Nephron progenitor cell (in vitro differentiated cells): ENCODE measurements at regions not wholly inside any gene's neighbourhood (a gene's known extent, or its start where the extent isn't known, plus 50 kb on each side); places are given as distances from the start of the nearest gene placed in this dataset.

ENCODE experiments used
- DNase-seq: peaks from one replicate; pipeline ENCODE4 v3.0.0; 2021
- H3K27ac Mint-ChIP-seq: 2 replicates; pipeline ENCODE4 v1.8.0; 2021; ENCODE audit warnings: mild to moderate bottlenecking, moderate library complexity, mixed read lengths
- H3K27me3 Mint-ChIP-seq: 2 replicates; pipeline ENCODE4 v1.8.0; 2021; ENCODE audit warnings: mild to moderate bottlenecking, low read depth, mixed read lengths; ENCODE audit not compliant: poor library complexity
- H3K36me3 Mint-ChIP-seq: 2 replicates; pipeline ENCODE4 v1.8.0; 2021; ENCODE audit warnings: low read depth, mixed read lengths
- H3K4me1 Mint-ChIP-seq: 2 replicates; pipeline ENCODE4 v1.8.0; 2021; ENCODE audit warnings: mixed read lengths
- H3K4me3 Mint-ChIP-seq: 2 replicates; pipeline ENCODE4 v1.8.0; 2021; ENCODE audit warnings: mild to moderate bottlenecking, moderate library complexity, mixed read lengths
- H3K9me3 Mint-ChIP-seq: 2 replicates; pipeline ENCODE4 v1.8.0; 2021; ENCODE audit warnings: mild to moderate bottlenecking, moderate library complexity, mixed read lengths
- TF ChIP-seq, protein P1 (sequence below): fragments of 200-600 bp; sonication (generic); IDR thresholded peaks from 2 replicates; pipeline ENCODE4 v1.5.0; 2021; ENCODE audit warnings: antibody characterized with exemption

DNA sequence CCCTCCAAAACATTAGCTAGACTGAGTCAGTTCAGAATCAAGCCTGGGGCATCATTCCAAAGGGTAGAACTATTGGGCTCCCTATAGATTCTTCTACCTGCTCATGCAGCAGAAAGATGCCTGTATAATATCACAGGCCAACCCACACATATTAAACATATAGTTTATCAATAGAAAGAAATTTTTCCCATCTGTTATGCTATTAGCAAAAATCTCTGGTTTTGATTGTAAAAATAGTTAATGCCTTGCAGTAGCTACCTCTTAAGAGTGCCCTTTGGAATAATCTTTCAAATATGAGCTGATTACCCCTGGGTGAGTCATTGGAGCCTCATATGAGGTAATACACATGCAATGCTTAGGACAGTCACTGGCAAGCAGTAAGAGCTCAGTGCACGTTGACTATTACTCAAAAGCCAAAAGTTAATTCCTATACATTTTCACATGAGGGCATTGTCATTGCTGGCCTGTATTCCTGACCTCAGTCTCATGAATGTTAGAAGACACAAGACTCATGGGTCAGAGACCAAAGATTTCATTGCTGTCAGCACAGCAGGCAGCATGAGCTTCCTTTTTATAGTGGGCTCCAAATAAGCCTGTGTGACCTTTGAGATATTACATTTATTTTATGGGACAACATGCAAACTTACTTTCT is 180.0 kb downstream of the FGFR2 start:
- DNase-seq = no peak
- H3K9me3 Mint-ChIP-seq = peaks cover 34% of the 10 kb centered on the region
- TF ChIP-seq, protein P1, sequence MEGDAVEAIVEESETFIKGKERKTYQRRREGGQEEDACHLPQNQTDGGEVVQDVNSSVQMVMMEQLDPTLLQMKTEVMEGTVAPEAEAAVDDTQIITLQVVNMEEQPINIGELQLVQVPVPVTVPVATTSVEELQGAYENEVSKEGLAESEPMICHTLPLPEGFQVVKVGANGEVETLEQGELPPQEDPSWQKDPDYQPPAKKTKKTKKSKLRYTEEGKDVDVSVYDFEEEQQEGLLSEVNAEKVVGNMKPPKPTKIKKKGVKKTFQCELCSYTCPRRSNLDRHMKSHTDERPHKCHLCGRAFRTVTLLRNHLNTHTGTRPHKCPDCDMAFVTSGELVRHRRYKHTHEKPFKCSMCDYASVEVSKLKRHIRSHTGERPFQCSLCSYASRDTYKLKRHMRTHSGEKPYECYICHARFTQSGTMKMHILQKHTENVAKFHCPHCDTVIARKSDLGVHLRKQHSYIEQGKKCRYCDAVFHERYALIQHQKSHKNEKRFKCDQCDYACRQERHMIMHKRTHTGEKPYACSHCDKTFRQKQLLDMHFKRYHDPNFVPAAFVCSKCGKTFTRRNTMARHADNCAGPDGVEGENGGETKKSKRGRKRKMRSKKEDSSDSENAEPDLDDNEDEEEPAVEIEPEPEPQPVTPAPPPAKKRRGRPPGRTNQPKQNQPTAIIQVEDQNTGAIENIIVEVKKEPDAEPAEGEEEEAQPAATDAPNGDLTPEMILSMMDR = no peak
- peaks cover 29% of the 10 kb centered on the region for H3K4me1 Mint-ChIP-seq
- H3K36me3 Mint-ChIP-seq = peaks cover 5% of the 10 kb centered on the region
- H3K4me3 Mint-ChIP-seq = no peak overlapping the region
- peaks cover 25% of the 10 kb centered on the region for H3K27me3 Mint-ChIP-seq
- no peak overlapping the region for H3K27ac Mint-ChIP-seq

DNA sequence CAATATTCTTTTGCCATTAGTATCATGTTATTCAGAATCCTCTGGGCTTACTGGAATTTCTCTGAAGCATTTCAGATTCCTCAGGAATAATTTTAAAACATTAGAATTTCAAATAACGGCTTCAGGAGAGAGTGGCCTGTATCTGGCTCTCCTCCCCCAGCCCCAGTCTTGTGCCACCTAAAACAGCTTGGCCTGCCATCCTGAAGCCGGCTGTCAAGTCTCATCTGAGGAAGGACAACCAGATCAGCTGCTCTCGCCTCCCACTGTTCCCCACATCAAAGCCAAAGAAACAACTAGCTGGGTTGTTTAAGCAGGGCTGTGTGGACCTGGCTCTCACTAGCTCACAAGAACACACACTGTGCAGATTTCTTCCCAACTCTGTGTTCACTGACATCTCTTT is 178.2 kb downstream of the FGFR2 start:
- TF ChIP-seq, protein P1 = no peak
- Mint-ChIP-seq H3K4me1 (peaks cover 36% of the 10 kb centered on the region), H3K27ac (peak overlapping the region; percentile 64), H3K4me3 (no peak overlapping the region), H3K9me3 (peaks cover 27% of the 10 kb centered on the region), H3K36me3 (peaks cover 5% of the 10 kb centered on the region), H3K27me3 (peaks cover 15% of the 10 kb centered on the region)
- no peak for DNase-seq

DNA sequence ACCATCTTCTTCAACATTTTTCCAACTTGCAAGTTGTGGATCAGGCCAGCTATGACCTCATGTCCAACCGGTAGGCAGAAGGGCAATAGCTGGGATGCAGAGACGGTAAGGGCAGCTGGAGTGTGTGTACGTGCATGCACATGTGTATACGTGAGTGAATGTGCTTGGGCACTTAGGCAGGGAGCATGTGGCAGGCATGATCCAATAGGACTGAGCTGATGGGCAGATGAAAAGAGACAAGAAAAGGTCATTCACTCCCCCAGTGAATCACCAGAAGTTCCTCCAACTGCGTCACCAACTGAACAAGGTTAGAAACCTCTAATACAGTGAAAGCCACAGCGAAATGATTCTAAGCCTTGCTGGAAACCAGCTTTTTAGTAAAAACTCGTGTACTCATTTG is 176.1 kb downstream of the FGFR2 start:
- peaks cover 27% of the 10 kb centered on the region for H3K9me3 Mint-ChIP-seq
- peaks cover 5% of the 10 kb centered on the region for H3K36me3 Mint-ChIP-seq
- no peak for DNase-seq
- peaks cover 44% of the 10 kb centered on the region for H3K4me1 Mint-ChIP-seq
- TF ChIP-seq, protein P1 = no peak
- H3K4me3 Mint-ChIP-seq = no peak overlapping the region
- peaks cover 11% of the 10 kb centered on the region for H3K27me3 Mint-ChIP-seq
- no peak overlapping the region for H3K27ac Mint-ChIP-seq

DNA sequence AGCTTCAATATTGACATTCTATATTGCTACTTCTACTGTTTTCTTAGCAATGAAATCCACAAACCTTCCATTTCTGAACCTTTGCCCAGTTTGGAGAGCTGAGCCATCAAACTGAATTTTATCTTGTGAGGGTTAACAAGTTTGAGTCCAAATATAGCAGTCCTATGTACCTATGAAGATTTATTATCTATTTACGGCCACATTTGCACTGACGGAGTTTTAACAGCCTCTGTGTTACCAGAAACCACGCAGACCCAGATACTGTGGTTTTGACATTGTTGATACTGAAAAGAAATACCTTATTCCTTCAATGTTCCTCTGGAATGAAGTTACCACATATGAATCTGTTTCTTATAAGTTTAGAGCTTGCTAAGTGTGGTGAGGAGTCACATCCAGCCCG is 172.6 kb downstream of the FGFR2 start:
- H3K4me1 Mint-ChIP-seq = peaks cover 39% of the 10 kb centered on the region
- DNase-seq = no peak
- no peak overlapping the region for H3K4me3 Mint-ChIP-seq
- TF ChIP-seq, protein P1 = no peak
- no peak overlapping the region for H3K27ac Mint-ChIP-seq
- H3K9me3 Mint-ChIP-seq = peaks cover 11% of the 10 kb centered on the region
- H3K27me3 Mint-ChIP-seq = peaks cover 12% of the 10 kb centered on the region
- H3K36me3 Mint-ChIP-seq = peaks cover 2% of the 10 kb centered on the region

DNA sequence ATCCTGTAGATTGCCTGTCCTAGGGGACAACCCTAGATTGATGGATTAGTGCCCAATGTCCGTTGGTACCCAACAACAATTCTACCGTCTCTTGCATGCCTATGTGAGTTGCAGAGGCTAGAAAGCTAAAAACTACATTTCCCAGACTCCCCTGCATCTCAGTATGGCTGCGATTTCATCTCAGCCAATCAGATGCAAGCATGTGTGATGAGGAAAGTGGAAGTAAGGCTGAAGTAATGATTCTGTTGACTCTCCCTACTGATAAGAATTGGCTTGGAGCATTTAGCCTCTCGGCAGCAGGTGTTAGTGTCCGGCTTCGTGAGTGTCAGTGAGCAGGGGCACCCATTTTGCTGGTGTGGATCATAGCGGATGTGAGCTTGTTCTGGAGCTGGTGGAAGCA is 171.9 kb downstream of the FGFR2 start:
- Mint-ChIP-seq H3K4me3 (no peak overlapping the region), H3K27ac (no peak overlapping the region), H3K27me3 (peaks cover 11% of the 10 kb centered on the region), H3K36me3 (no peaks in the 10 kb centered on the region), H3K4me1 (peaks cover 36% of the 10 kb centered on the region), H3K9me3 (peaks cover 9% of the 10 kb centered on the region)
- TF ChIP-seq, protein P1 = no peak
- DNase-seq = no peak
